Liver (tissue), 8 donors: ENCODE measurements at regions not wholly inside any gene's neighbourhood (a gene's known extent, or its start where the extent isn't known, plus 50 kb on each side); places are given as distances from the start of the nearest gene placed in this dataset.

Experiments
- DNase-seq: peaks from one replicate; pipeline ENCODE4 v3.0.0-alpha.2; 2017; ENCODE audit warnings: low spot score
- H3K27ac ChIP-seq, 2 donors: one replicate each; pipeline ENCODE4 v1.7.0; 2013; ENCODE audit warnings: inconsistent platforms in 2 of 2, low read length in 2 of 2, control low read depth in 1 of 2, low read depth in 1 of 2, mild to moderate bottlenecking in 1 of 2
- H3K27me3 ChIP-seq, 4 donors: one replicate each; pipeline versions ENCODE4 v1.6.1 to v1.7.0; 2013; ENCODE audit warnings: low read length in 3 of 4, inconsistent platforms in 1 of 4, mild to moderate bottlenecking in 1 of 4, moderate library complexity in 1 of 4; ENCODE audit not compliant: control insufficient read depth in 4 of 4, insufficient read depth in 4 of 4
- H3K36me3 ChIP-seq, 4 donors: one replicate each; pipeline versions ENCODE4 v1.6.1 to v1.7.0; 2013; ENCODE audit warnings: low read length in 3 of 4, mild to moderate bottlenecking in 3 of 4, low read depth in 1 of 4, moderate library complexity in 1 of 4; ENCODE audit not compliant: control insufficient read depth in 4 of 4, insufficient read depth in 3 of 4
- H3K4me1 ChIP-seq, 4 donors: one replicate each; pipeline versions ENCODE4 v1.6.1 to v1.7.0; 2013; ENCODE audit warnings: low read length in 3 of 4, mild to moderate bottlenecking in 3 of 4, moderate library complexity in 1 of 4; ENCODE audit not compliant: control insufficient read depth in 4 of 4, insufficient read depth in 4 of 4
- H3K4me3 ChIP-seq, 3 donors: one replicate each; pipeline versions ENCODE4 v1.6.1 to v1.7.0; 2013; ENCODE audit warnings: low read length in 3 of 3, control low read depth in 1 of 3, low read depth in 1 of 3, mild to moderate bottlenecking in 1 of 3
- H3K9ac ChIP-seq, 2 donors: one replicate each; pipeline ENCODE4 v1.7.0; 2013; ENCODE audit warnings: low read length in 2 of 2, mild to moderate bottlenecking in 2 of 2, moderate library complexity in 2 of 2, control low read depth in 1 of 2, low read depth in 1 of 2
- H3K9me3 ChIP-seq, 4 donors: one replicate each; pipeline versions ENCODE4 v1.6.1 to v1.7.0; 2013; ENCODE audit warnings: low read length in 3 of 4; ENCODE audit not compliant: control insufficient read depth in 4 of 4
- ATF3 ChIP-seq: IDR thresholded peaks from 2 replicates; pipeline ENCODE4 v1.6.1; 2016; ENCODE audit warnings: antibody characterized with exemption
- EGR1 ChIP-seq, 2 donors: IDR thresholded peaks; 2 replicates each; pipeline ENCODE4 v1.6.1; 2016 to 2018; ENCODE audit warnings: antibody characterized with exemption in 2 of 2, low read depth in 2 of 2
- FOXA1 ChIP-seq: IDR thresholded peaks from 2 replicates; pipeline ENCODE4 v1.6.1; 2016; ENCODE audit warnings: antibody characterized with exemption
- FOXA2 ChIP-seq: IDR thresholded peaks from 2 replicates; pipeline ENCODE4 v1.6.1; 2016; ENCODE audit warnings: antibody characterized with exemption
- GABPA ChIP-seq, 2 donors: IDR thresholded peaks in 1 of 2; conservative IDR thresholded peaks in 1 of 2; 2 replicates each; pipeline ENCODE4 v1.6.1; 2016; ENCODE audit warnings: antibody characterized with exemption in 2 of 2, mild to moderate bottlenecking in 1 of 2, moderate library complexity in 1 of 2
- HNF4A ChIP-seq, 2 donors: conservative IDR thresholded peaks; 2 replicates each; pipeline ENCODE4 v1.6.1; 2016; ENCODE audit warnings: antibody characterized with exemption in 2 of 2, mild to moderate bottlenecking in 2 of 2
- HNF4G ChIP-seq: IDR thresholded peaks from 2 replicates; pipeline ENCODE4 v1.6.1; 2016; ENCODE audit warnings: antibody characterized with exemption
- JUND ChIP-seq, 2 donors: IDR thresholded peaks; 2 replicates each; pipeline ENCODE4 v1.6.1; 2016; ENCODE audit warnings: antibody characterized with exemption in 2 of 2
- NR2F2 ChIP-seq: IDR thresholded peaks from 2 replicates; pipeline ENCODE4 v1.6.1; 2016; ENCODE audit warnings: antibody characterized with exemption
- RAD21 ChIP-seq, 2 donors: IDR thresholded peaks; 2 replicates each; pipeline ENCODE4 v1.6.1; 2016; ENCODE audit warnings: antibody characterized with exemption in 2 of 2, mild to moderate bottlenecking in 2 of 2
- RXRA ChIP-seq, 2 donors: IDR thresholded peaks; 2 replicates each; pipeline ENCODE4 v1.6.1; 2017 to 2018; ENCODE audit warnings: antibody characterized with exemption in 2 of 2, mild to moderate bottlenecking in 1 of 2
- SP1 ChIP-seq: IDR thresholded peaks from 2 replicates; pipeline ENCODE4 v1.6.1; 2018; ENCODE audit warnings: antibody characterized with exemption, mild to moderate bottlenecking
- TAF1 ChIP-seq: conservative IDR thresholded peaks from 2 replicates; pipeline ENCODE4 v1.6.1; 2016; ENCODE audit warnings: antibody characterized with exemption, mild to moderate bottlenecking
- YY1 ChIP-seq: IDR thresholded peaks from 2 replicates; pipeline ENCODE4 v1.6.1; 2016; ENCODE audit warnings: antibody characterized with exemption, mild to moderate bottlenecking
- WGBS: extraction: QIAGEN DNeasy Blood & Tissue Kit; methylation state at CpG from one replicate; pipeline ENCODE4 v1.1.7; 2013; 5-methylcytosine and 5-hydroxymethylcytosine counted together
- TF ChIP-seq, protein P1 (sequence below): IDR thresholded peaks from 2 replicates; pipeline ENCODE4 v1.6.1; 2016; ENCODE audit warnings: antibody characterized with exemption, mild to moderate bottlenecking
- TF ChIP-seq, protein P2 (sequence below): IDR thresholded peaks from 2 replicates; pipeline ENCODE4 v1.6.1; 2016; ENCODE audit warnings: antibody characterized with exemption
- TF ChIP-seq, protein P3 (sequence below): IDR thresholded peaks from 2 replicates; pipeline ENCODE4 v1.6.1; 2016; ENCODE audit warnings: antibody characterized with exemption
- TF ChIP-seq, protein P4 (sequence below): fragments of 150-350 bp; IDR thresholded peaks from 2 replicates; pipeline ENCODE4 v1.5.1; 2017; ENCODE audit warnings: improper control_type of control experiment, low read depth, low read length; ENCODE audit not compliant: missing input control
- donor health status: healthy.
- donor health status: healthy.
- donor health status: healthy.
- donor health status: healthy.
- donor health status: healthy.

- H3K9me3 ChIP-seq = peaks cover 0 to 3% (median 0%) of the 10 kb centered on the region in 4 donors
- DNase-seq = no peak
- no peaks in the 10 kb centered on the region for H3K36me3 ChIP-seq
- no peak overlapping the region for H3K4me3 ChIP-seq
- 95% methylated on average over 1 of the region's 1 CpG for WGBS
- no peak overlapping the region for H3K9ac ChIP-seq
- H3K27ac ChIP-seq = no peak overlapping the region
- H3K4me1 ChIP-seq = no peaks in the 10 kb centered on the region
- no peak for TF ChIP-seq YY1
- no peak for TF ChIP-seq ATF3
- TF ChIP-seq GABPA (IDR thresholded peaks at IDR 0.05 in 1 of 2, conservative IDR thresholded peaks at IDR 0.05 in 1 of 2) = no peak
- TF ChIP-seq HNF4G = no peak
- TF ChIP-seq SP1 = no peak
- TF ChIP-seq, protein P1, sequence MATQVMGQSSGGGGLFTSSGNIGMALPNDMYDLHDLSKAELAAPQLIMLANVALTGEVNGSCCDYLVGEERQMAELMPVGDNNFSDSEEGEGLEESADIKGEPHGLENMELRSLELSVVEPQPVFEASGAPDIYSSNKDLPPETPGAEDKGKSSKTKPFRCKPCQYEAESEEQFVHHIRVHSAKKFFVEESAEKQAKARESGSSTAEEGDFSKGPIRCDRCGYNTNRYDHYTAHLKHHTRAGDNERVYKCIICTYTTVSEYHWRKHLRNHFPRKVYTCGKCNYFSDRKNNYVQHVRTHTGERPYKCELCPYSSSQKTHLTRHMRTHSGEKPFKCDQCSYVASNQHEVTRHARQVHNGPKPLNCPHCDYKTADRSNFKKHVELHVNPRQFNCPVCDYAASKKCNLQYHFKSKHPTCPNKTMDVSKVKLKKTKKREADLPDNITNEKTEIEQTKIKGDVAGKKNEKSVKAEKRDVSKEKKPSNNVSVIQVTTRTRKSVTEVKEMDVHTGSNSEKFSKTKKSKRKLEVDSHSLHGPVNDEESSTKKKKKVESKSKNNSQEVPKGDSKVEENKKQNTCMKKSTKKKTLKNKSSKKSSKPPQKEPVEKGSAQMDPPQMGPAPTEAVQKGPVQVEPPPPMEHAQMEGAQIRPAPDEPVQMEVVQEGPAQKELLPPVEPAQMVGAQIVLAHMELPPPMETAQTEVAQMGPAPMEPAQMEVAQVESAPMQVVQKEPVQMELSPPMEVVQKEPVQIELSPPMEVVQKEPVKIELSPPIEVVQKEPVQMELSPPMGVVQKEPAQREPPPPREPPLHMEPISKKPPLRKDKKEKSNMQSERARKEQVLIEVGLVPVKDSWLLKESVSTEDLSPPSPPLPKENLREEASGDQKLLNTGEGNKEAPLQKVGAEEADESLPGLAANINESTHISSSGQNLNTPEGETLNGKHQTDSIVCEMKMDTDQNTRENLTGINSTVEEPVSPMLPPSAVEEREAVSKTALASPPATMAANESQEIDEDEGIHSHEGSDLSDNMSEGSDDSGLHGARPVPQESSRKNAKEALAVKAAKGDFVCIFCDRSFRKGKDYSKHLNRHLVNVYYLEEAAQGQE = no peak
- TF ChIP-seq RXRA (IDR thresholded peaks at IDR 0.05) = no peak
- TF ChIP-seq TAF1 = no peak
- no peak for TF ChIP-seq EGR1 (IDR thresholded peaks at IDR 0.05; ENCODE audit: low read depth in 2 of 2)
- TF ChIP-seq RAD21 (IDR thresholded peaks at IDR 0.05) = no peak
- TF ChIP-seq HNF4A (conservative IDR thresholded peaks at IDR 0.05) = no peak
- TF ChIP-seq, protein P2, sequence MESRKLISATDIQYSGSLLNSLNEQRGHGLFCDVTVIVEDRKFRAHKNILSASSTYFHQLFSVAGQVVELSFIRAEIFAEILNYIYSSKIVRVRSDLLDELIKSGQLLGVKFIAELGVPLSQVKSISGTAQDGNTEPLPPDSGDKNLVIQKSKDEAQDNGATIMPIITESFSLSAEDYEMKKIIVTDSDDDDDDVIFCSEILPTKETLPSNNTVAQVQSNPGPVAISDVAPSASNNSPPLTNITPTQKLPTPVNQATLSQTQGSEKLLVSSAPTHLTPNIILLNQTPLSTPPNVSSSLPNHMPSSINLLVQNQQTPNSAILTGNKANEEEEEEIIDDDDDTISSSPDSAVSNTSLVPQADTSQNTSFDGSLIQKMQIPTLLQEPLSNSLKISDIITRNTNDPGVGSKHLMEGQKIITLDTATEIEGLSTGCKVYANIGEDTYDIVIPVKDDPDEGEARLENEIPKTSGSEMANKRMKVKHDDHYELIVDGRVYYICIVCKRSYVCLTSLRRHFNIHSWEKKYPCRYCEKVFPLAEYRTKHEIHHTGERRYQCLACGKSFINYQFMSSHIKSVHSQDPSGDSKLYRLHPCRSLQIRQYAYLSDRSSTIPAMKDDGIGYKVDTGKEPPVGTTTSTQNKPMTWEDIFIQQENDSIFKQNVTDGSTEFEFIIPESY = no peak
- TF ChIP-seq FOXA2 = no peak
- TF ChIP-seq FOXA1 = no peak
- no peak for TF ChIP-seq JUND (IDR thresholded peaks at IDR 0.05)
- TF ChIP-seq NR2F2 = no peak
- no peaks in the 10 kb centered on the region for H3K27me3 ChIP-seq
These were observed 276.2 kb downstream of the USP25 start for GRCh38 chr21:16005996-16006395.

GRCh38 chr21:16007943-16008342 lies 278.2 kb downstream of the USP25 start:
- Histone ChIP-seq H3K4me1 (no peaks in the 10 kb centered on the region), H3K27ac (no peak overlapping the region), H3K9ac (no peak overlapping the region), H3K4me3 (no peak overlapping the region), H3K27me3 (no peaks in the 10 kb centered on the region), H3K9me3 (peaks cover 0 to 5% (median 0%) of the 10 kb centered on the region in 4 donors), H3K36me3 (no peaks in the 10 kb centered on the region)
- WGBS = 52% methylated on average over 2 of the region's 2 CpGs
- DNase-seq = no peak
- TF ChIP-seq ATF3 = no peak
- no peak for TF ChIP-seq FOXA1
- TF ChIP-seq, protein P3, sequence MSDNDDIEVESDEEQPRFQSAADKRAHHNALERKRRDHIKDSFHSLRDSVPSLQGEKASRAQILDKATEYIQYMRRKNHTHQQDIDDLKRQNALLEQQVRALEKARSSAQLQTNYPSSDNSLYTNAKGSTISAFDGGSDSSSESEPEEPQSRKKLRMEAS = no peak
- no peak for TF ChIP-seq GABPA (IDR thresholded peaks at IDR 0.05 in 1 of 2, conservative IDR thresholded peaks at IDR 0.05 in 1 of 2)
- no peak for TF ChIP-seq HNF4G
- TF ChIP-seq, protein P1 = no peak
- no peak for TF ChIP-seq SP1
- TF ChIP-seq, protein P2 = no peak
- TF ChIP-seq YY1 = no peak
- TF ChIP-seq NR2F2 = no peak
- TF ChIP-seq, protein P4, sequence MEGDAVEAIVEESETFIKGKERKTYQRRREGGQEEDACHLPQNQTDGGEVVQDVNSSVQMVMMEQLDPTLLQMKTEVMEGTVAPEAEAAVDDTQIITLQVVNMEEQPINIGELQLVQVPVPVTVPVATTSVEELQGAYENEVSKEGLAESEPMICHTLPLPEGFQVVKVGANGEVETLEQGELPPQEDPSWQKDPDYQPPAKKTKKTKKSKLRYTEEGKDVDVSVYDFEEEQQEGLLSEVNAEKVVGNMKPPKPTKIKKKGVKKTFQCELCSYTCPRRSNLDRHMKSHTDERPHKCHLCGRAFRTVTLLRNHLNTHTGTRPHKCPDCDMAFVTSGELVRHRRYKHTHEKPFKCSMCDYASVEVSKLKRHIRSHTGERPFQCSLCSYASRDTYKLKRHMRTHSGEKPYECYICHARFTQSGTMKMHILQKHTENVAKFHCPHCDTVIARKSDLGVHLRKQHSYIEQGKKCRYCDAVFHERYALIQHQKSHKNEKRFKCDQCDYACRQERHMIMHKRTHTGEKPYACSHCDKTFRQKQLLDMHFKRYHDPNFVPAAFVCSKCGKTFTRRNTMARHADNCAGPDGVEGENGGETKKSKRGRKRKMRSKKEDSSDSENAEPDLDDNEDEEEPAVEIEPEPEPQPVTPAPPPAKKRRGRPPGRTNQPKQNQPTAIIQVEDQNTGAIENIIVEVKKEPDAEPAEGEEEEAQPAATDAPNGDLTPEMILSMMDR = no peak
